SIG-M5 treated with dmso at 0.1 percent for 504 hours (cell line): ENCODE measurements at regions not wholly inside any gene's neighbourhood (a gene's known extent, or its start where the extent isn't known, plus 50 kb on each side); places are given as distances from the start of the nearest gene placed in this dataset.

Experiments
- DNase-seq: peaks from one replicate; lab custom pipeline; 2025; ENCODE audit not compliant: unreplicated experiment; lab: John Stamatoyannopoulos, UW

DNA sequence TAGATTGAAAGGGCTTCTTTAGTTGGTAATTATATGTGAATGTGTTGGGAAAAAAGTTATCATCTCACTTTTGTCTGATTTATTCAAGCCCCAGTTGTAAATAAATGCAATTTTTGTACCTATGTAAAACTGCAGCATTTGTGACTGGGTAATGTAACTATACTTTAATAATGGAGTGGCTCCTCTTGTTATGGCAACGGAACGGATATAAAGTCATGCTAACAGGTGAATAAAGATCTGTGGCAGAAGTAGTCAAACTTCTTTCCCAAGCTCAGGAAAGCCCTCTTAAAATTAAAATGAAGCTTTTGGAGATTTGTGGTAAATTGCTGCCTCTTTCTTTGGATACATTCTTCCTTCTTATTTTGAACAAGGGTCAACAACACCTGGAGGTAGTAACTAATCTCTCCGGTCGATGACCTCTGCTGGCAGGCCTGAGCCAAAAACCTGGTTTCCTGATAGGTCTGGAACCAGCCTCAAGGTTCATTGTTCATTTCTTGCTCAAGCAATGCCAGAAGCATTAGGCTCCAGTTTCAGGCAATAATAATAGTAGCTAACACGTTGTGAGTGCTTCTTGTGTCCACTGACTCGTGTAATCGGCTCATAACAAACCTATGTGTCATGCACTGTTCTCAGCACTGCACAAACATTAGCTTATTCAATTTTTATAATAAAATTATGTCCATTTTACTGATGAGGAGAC lies 313.4 kb upstream of the DACH1 start:
- no peak for DNase-seq

DNA sequence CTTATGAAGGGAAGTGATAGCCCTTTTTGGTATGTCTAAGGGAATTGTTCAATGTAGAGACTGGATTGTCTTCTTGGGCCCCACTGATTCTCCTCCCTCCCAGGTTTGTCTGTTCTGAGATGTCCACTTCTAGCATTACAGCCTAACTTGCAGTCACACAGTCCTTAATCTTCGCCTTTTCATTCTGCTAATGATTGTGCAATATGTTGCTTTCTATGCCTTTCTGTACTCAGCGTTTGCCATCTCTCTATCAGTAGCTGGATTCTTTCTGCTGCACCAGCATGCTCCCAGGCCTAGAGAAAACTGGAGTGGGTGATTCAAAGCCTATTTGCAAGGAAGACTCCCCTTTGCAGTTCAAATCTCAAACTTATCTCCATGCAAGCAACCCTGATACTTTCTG lies 307.5 kb upstream of the DACH1 start:
- DNase-seq = no peak

DNA sequence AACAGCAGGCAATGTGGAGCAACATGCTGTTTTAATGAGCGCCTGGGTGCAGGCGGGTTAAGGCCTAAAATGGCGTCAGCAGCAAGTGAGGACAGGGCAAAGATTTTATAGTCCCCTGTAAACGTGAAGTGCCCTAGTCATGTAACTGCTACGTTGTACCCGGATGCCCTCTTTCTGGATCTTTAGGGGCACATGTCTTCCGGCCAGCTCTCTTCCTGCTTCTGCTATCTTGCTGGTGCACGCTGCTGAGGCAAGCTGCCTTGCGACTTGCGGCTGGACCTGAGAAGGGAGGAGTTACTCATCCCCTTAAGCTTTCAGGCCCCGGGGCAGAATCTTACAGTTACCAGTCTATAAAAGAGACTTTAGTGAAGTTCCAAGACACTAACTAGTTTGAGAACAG lies 303.6 kb upstream of the DACH1 start:
- no peak for DNase-seq

DNA sequence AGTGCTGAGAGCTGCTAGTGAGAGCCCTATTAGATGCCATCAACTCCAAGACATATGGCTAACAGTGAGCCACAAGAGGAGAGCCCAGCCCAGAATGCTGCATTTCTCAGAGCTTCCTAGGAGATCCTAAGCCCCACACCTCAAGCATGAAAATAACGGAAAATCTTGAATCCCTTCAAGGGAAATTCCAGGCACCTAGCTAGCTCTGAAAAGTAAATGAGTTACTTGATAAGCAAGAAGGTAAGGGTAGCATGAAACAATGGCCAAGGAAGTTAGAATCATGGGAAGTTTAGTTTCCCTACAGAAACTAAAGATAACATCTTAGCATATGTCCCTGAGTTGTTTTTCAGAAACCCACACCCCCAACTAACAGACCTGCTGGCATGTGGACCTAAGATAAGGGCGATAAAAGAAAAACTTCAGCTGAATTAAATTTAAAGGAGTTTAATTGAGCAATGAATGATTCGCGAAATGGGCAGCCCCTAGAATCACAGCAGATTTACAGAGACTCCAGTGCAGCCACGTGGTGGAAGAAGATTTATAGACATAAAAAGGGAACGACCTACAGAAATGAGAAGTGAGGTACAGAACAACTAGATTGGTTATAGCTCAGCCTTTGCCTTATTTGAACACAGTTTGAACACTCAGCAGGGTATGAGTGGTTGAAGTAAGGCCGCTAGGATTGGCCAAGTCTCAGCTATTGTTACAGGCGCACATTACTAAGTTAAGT lies 301.3 kb upstream of the DACH1 start:
- DNase-seq = no peak

DNA sequence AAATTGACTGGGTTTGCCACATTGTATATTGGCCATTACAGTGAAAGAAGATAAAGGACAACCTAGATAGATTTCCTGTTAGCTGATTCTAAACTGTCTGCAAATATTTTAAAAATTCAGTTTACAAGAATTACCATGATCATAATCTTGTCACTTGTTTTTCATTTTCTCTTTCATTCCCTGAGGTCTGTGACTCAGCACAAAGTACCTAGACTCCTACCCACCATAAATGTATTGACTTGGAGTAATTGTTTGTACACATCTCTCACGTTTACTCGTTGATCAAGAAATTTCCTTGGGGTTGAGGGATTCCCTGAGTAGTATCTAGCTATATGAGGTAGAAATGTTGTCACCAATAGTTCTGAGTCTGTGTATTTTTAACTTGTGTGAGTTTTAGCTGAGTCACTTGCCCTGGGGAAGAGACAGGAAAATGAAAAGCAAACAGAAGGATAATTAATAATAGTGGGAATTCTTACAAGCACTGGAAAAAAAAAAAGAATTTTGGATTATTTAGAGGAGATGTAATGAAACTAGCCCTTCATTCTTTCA lies 299.2 kb upstream of the DACH1 start:
- DNase-seq = no peak

DNA sequence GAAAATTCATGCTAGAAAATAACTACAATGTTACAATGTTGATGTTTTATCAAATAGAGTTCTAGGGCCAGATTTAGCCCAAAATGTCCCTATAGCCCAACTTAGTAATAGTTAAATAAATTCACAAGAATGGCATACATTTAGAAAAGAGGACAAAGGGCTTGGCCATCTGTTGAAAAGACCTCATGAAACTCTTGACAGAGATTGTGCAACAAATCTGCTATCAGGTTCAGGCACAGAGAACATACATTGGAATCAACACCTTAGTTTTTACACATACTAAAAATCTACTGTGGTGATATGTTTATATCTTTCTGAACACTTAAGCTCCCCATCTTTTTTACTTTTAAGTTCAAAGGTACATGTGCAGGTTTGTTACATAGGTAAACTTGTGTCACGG lies 298.3 kb upstream of the DACH1 start:
- no peak for DNase-seq

DNA sequence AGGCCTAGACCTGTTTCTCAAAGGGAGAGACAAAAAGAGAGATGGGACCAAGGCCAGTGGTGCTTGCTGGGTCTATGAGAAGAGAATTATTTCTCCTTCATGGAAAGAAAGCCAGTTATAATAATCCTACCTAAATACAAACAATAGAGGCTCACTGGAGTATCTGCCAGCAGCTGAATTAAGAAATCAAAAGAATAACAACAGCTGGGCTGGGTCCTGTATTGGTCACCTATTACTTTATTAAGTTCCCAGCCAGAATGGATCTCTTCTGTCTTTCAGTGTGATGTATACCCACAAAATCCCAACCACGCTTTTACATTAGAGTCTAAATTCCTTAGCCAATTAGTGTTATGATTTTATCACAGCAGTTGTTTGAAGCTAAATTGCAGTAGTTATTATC lies 297.8 kb upstream of the DACH1 start:
- DNase-seq = no peak

DNA sequence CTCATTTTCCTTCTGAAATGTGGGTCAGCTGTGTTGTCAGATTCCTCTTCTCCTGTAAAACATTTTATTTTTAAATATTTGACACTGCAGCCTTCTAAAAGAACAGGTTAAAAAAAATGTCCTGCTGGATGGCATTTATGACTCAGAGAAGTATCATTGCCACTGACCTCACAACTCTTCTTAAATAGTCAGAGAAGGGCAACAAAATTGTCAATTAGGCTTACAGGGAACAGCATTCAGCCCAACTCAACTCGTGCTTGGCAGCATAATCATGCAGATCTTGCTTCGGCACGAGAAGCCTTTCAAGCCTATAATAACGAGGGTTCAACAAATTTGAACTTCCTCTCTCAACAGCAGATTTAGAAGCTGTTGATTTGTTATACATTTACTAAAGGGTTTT lies 296.7 kb upstream of the DACH1 start:
- DNase-seq = no peak

DNA sequence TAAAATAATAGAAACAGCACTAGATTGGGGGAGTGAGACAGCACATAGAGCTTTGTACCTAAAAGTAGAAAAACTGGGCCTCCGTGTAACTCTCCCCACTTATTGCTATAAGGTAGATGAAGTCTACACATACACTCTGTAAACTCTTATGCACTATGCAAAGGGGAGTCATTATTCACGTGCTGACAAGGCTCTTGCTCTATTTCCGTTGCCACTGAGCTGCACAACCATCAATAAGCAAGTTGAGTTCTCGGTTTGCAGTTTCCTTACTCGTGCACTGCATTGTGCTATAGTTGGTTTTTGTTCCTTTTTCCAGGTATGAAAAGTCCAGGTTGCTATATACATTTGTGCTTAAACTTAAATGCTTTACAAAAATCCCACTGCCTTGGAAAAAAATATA lies 294.0 kb upstream of the DACH1 start:
- no peak for DNase-seq

DNA sequence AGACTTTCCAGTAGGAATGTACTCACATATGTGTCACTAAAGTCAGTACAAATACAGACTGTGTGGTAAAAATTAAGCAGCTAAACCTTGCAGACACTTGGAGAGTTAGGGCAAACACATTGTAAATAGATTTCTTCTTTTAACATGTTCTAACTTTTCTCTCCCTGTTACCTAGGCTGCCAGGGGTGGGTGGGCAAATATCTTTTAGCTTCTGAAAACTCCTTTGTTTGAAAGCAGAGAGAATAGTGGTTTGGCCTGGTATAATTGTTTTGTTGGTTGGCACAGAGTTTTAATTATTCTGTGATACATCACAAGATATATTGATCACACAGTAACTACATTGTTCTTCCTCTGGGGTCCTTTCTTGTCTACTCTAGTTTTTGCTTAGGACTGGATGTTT lies 289.8 kb upstream of the DACH1 start:
- DNase-seq = no peak

DNA sequence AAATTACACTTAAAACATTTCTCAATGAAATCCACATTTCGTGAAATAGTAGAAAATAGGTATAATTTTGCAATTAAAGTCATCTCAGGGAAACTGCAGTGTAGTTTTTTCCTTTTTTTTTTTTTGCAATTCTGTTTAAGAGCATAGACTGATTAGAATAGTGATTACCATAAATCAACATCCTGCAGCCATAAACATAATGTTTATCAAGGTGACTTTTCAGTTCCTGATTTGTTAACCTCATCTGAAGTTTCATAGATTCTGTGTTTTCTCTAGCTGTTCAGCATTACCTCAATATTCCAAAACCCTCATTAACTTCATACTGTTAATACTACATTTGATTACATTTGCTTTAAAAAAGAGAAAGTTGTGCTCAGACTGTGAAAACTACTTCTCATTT lies 286.3 kb upstream of the DACH1 start:
- DNase-seq = no peak

DNA sequence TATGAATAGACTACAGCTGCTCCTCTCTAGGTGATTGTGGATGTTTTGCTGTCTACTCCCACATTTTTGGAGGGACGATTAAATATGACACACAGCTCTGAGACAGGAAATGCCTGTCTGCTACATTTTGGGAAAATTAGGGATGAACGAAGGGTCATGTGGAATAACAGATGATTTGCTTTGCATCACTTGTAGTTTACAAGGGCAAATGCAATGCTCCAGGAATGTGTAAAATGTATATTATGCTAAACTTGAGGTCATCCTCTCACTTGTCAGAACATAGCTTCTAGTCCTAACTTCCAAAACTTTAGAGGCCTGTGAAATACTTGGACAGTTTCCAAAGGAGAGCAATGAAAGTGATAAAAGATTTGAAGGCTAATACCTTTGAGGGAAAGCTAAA lies 284.2 kb upstream of the DACH1 start:
- no peak for DNase-seq

DNA sequence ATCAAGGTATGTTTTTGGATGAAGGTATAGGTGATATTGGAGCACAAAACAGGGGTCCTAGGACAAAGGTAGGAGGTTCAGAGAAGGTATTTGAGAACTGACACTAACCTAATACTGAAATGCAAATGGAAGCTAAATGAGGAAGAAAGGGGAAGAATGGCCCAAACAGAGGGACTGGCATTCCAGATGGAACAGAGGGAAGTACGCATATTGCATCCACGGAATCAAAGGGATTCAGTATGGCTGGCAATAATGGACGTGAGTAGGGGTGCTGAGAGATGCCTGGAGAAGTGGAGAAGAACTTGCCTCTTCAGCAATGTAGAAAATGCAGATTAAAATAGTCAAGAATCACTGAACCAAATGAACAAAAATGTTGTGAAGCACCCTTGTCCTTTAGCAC lies 283.5 kb upstream of the DACH1 start:
- no peak for DNase-seq

DNA sequence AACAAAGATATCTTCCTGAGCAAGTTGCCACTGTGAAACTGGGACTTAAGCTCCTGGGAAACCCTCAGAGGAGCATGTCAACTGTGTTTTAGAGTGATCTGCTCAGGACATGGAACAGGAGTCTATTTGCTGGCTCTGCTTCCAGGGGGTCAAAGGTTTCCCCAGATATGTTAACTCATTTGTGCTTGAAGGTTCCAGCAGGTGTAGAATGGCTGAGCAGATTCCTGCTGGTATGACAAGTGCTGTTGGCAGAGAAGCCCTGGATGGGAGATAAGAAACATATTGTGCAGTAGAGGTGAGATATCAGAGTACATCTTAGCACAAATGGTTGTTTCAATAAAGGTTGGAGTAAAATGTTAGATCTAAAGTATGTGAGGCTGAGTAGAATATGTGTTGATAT lies 282.7 kb upstream of the DACH1 start:
- no peak for DNase-seq

DNA sequence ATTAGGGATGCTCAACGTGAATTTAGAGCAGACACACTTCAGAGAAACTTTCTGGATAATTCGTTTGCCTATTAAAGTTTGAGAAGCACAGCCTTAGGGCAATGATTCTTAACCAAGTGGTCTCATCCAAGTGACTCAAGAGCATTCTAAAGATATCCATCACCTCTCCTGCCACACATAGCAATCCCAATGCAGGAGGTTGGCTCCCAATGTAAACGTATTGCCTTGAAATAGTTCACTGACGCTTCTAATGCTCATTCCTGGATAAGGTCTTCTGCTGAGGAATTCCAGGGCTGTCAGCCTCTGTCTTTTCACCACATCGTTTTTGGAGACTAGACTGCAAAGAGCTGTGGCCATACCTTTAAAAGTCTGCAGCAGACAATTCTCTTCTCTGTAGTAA lies 279.8 kb upstream of the DACH1 start:
- DNase-seq = no peak

DNA sequence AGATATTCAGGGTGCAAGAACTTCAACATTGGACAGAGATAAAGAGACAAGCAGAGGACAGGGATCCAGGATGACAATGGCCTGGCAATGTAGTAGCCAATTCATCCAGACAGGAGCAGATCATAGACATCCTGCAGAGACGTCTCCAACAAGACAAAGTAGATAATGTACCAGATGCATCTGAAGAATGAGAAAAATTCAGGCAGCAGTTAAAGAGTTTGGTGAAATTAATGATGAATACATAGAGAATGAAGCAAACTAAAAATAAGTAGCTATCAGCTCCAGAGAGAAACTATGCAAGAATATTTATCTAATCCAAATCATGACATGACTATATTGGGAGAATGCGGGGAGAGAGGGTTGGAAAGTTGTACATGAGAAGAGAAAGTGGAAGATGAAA lies 278.4 kb upstream of the DACH1 start:
- no peak for DNase-seq

DNA sequence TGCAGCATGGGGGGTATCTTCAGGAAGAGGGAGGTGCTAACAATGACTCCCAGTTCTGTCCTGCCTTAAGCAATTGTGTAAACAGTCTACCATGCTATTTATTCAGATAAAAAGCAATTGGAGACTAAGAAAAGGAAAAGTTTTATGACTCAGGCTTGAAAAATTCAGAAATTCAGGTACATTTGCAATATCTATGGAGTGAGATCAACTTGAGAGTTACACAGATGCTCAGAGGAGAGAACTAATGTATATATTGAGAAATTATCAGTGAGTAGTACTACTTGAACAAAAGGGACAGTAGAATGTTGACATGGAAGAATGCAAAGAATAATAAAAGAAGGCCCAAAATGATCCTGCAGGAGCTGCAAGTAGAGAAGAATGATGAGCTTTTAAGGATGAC lies 277.6 kb upstream of the DACH1 start:
- no peak for DNase-seq

DNA sequence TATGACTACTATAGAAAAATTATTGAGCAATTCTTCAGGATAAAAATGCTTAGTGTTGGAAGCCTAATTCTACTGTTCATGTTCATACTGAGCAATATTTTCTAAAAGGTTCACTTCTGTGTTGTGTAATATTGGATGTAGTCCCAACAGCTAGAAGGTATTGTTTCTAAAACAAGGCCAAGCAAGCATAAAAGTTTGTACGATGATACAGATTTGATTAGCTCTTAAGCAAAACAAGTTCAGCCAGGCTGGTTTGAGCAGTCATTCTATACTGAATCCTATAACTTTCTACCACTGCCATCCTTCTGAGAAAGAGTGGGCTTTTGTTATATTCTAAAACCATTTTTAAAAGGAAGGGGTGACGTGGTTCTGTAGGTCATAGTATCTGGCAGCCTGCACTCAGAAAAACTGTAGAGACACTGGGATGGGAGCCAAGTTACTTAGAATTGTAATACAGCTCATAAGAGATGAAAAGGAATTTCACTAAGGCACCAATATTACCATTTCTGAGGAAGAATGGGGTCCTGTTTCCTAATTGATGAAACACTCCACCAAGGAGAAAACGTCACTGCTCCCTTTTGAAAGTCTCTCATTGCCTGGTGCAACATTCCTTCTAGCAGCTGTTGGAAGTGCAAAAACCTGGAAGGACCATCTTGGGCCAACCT lies 275.0 kb upstream of the DACH1 start:
- no peak for DNase-seq

DNA sequence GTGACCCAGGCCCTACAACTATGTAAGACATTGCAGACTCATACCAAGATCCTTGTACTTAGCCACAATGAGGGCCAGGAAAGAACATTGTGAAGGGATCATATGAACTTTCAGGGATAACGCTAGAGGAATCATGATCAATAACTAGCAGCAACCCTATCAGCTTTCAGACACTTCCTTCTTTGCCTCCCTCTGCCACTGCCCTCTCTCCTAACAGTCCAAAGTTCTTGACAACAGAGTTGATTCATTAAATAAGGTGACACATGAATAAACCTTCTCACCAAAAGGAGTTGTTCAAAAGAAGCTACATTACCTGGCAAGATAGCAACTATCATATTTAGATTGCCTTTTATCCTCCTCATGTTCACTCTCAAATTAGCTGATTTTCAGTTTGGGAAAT lies 272.2 kb upstream of the DACH1 start:
- DNase-seq = no peak

DNA sequence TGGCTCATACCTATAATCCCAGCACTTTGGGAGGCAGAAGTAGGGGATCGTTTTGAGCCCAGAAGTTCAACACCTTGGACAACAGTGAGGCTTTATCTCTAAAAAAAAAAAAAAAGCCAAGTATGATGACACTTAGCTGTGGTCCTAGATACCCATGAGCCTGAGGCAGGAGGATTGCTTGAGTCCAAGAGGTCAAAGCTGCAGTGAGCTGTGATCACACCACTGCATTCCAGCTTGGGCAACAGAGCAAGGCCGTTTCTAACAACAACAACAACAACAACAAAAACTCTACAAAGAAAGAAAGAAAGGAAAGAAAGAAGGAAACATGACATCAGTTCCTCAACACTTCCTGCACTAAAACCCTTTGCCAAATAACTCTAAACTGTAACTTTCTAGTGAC lies 265.1 kb upstream of the DACH1 start:
- DNase-seq = no peak

DNA sequence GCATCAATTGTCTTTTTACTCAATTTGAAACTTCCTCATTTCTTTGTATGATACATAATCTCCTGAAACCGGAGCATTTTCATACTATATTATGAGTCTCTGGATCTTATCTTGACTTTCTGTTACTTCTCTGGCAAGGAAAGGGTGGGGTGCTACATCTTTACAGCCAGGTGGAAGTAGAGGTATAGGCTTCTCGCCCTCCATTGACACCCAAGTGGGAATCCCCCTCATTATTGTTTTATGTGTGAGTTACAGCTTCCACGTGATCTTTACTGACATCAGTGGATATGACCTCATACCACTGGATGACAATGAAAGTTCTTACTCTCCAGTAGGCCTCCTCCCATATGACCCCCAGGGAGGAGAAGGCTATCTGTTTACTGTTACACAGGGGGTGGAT lies 262.1 kb upstream of the DACH1 start:
- DNase-seq = no peak

DNA sequence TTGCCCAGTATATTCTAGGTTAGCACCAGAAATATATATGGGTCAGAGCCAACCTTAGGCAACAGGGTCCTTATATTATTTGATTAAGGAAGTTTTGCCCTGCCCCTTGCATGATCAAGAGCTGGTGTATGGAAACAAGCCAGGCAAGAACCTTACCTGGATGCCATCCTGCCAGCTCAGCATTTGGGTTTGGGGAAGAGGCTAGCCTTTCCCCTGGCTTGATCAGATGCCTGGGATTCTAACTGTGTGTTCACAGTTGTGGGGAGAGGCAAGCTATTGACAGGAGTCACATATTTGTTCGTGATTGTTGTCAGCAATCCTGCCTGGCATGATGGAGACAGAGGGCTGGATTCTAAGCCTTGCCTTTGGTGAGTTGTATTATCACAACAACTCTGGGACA lies 260.0 kb upstream of the DACH1 start:
- no peak for DNase-seq
